H1 (cell line): ENCODE measurements at regions not wholly inside any gene's neighbourhood (a gene's known extent, or its start where the extent isn't known, plus 50 kb on each side); places are given as distances from the start of the nearest gene placed in this dataset.

Source experiments
- CTBP2 ChIP-seq: IDR thresholded peaks from 2 replicates; pipeline ENCODE4 v1.7.0; 2011; ENCODE audit warnings: borderline replicate concordance, mild to moderate bottlenecking, moderate library complexity, mixed read lengths, low read length; ENCODE audit not compliant: insufficient read depth, insufficient read length
- EP300 ChIP-seq, 2 experiments: IDR thresholded peaks; 1 replicate in 1 of 2; 2 replicates in 1 of 2; pipeline ENCODE4 v1.6.1; 2011 to 2012; ENCODE audit warnings: low read depth in 2 of 2, low read length in 2 of 2, mild to moderate bottlenecking in 2 of 2, borderline replicate concordance in 1 of 2, inconsistent platforms in 1 of 2, moderate library complexity in 1 of 2
- JUND ChIP-seq: IDR thresholded peaks from 2 replicates; pipeline ENCODE4 v1.6.1; 2011; ENCODE audit warnings: mild to moderate bottlenecking, improper control_type of control experiment, low read length
- MAFK ChIP-seq: IDR thresholded peaks from 2 replicates; pipeline ENCODE4 v1.6.1; 2012; ENCODE audit warnings: low read depth, mild to moderate bottlenecking, improper control_type of control experiment, low read length
- TF ChIP-seq, protein P1 (sequence below): fragments of 300-600 bp; sonication (generic); IDR thresholded peaks from 2 replicates; pipeline ENCODE4 v1.7.1; 2012; ENCODE audit warnings: low read length, moderate library complexity, mild to moderate bottlenecking, inconsistent platforms; ENCODE audit not compliant: insufficient replicate concordance
- TF ChIP-seq, protein P2 (sequence below): IDR thresholded peaks from 2 replicates; pipeline ENCODE4 v1.6.1; 2011; ENCODE audit warnings: low read depth, mild to moderate bottlenecking, low read length; ENCODE audit not compliant: insufficient read depth

DNA sequence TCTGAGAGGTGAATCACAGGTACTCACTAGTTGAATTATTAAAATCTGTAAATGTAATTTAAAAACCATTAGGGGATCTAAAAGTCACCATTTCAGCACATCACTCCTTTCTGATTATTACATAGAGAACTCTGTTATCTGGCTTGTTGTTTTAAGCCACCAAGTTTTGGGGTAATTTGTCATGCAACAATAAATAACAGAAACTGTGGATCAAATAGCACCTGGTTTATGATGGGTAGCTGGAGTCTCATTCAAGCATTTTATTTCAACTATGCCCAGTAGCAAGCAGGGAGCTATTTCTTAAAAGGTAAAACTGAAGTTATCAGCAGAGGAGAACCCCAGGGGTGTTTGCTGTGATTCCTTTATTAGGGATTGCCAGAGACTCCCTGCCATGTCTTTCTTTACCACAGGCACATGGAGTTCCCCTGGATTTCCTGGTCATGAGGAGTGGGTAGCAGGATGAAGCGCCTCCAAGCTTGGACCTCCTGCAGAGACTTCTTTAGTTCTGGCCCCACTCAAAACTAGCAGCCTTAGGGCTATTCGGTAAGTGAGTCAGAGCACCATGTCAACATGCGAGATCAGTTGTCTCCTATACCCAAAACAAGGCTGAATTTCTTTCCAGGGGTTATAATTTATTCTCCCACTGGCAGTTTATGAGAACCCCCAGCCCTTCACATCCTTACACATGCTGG, 179.2 kb downstream of the GIPC2 start (continued):
- TF ChIP-seq, protein P1, sequence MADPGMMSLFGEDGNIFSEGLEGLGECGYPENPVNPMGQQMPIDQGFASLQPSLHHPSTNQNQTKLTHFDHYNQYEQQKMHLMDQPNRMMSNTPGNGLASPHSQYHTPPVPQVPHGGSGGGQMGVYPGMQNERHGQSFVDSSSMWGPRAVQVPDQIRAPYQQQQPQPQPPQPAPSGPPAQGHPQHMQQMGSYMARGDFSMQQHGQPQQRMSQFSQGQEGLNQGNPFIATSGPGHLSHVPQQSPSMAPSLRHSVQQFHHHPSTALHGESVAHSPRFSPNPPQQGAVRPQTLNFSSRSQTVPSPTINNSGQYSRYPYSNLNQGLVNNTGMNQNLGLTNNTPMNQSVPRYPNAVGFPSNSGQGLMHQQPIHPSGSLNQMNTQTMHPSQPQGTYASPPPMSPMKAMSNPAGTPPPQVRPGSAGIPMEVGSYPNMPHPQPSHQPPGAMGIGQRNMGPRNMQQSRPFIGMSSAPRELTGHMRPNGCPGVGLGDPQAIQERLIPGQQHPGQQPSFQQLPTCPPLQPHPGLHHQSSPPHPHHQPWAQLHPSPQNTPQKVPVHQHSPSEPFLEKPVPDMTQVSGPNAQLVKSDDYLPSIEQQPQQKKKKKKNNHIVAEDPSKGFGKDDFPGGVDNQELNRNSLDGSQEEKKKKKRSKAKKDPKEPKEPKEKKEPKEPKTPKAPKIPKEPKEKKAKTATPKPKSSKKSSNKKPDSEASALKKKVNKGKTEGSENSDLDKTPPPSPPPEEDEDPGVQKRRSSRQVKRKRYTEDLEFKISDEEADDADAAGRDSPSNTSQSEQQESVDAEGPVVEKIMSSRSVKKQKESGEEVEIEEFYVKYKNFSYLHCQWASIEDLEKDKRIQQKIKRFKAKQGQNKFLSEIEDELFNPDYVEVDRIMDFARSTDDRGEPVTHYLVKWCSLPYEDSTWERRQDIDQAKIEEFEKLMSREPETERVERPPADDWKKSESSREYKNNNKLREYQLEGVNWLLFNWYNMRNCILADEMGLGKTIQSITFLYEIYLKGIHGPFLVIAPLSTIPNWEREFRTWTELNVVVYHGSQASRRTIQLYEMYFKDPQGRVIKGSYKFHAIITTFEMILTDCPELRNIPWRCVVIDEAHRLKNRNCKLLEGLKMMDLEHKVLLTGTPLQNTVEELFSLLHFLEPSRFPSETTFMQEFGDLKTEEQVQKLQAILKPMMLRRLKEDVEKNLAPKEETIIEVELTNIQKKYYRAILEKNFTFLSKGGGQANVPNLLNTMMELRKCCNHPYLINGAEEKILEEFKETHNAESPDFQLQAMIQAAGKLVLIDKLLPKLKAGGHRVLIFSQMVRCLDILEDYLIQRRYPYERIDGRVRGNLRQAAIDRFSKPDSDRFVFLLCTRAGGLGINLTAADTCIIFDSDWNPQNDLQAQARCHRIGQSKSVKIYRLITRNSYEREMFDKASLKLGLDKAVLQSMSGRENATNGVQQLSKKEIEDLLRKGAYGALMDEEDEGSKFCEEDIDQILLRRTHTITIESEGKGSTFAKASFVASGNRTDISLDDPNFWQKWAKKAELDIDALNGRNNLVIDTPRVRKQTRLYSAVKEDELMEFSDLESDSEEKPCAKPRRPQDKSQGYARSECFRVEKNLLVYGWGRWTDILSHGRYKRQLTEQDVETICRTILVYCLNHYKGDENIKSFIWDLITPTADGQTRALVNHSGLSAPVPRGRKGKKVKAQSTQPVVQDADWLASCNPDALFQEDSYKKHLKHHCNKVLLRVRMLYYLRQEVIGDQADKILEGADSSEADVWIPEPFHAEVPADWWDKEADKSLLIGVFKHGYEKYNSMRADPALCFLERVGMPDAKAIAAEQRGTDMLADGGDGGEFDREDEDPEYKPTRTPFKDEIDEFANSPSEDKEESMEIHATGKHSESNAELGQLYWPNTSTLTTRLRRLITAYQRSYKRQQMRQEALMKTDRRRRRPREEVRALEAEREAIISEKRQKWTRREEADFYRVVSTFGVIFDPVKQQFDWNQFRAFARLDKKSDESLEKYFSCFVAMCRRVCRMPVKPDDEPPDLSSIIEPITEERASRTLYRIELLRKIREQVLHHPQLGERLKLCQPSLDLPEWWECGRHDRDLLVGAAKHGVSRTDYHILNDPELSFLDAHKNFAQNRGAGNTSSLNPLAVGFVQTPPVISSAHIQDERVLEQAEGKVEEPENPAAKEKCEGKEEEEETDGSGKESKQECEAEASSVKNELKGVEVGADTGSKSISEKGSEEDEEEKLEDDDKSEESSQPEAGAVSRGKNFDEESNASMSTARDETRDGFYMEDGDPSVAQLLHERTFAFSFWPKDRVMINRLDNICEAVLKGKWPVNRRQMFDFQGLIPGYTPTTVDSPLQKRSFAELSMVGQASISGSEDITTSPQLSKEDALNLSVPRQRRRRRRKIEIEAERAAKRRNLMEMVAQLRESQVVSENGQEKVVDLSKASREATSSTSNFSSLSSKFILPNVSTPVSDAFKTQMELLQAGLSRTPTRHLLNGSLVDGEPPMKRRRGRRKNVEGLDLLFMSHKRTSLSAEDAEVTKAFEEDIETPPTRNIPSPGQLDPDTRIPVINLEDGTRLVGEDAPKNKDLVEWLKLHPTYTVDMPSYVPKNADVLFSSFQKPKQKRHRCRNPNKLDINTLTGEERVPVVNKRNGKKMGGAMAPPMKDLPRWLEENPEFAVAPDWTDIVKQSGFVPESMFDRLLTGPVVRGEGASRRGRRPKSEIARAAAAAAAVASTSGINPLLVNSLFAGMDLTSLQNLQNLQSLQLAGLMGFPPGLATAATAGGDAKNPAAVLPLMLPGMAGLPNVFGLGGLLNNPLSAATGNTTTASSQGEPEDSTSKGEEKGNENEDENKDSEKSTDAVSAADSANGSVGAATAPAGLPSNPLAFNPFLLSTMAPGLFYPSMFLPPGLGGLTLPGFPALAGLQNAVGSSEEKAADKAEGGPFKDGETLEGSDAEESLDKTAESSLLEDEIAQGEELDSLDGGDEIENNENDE: no peak
- TF ChIP-seq MAFK: no peak
- TF ChIP-seq JUND: no peak
- TF ChIP-seq, protein P2, sequence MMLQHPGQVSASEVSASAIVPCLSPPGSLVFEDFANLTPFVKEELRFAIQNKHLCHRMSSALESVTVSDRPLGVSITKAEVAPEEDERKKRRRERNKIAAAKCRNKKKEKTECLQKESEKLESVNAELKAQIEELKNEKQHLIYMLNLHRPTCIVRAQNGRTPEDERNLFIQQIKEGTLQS: no peak
- TF ChIP-seq CTBP2: no peak
- TF ChIP-seq EP300 (IDR thresholded peaks at IDR 0.05; ENCODE audit: borderline replicate concordance in 1 of 2, low read depth in 2 of 2, low read length in 2 of 2): no peak
